GM18498 (cell line): ENCODE measurements at regions not wholly inside any gene's neighbourhood (a gene's known extent, or its start where the extent isn't known, plus 50 kb on each side); places are given as distances from the start of the nearest gene placed in this dataset.

Source experiments
- ATAC-seq: cut with Tn5 transposase; IDR thresholded peaks from one replicate; pipeline ENCODE4 v1.9.1; 2021; ENCODE audit warnings: mild to moderate bottlenecking, moderate library complexity; ENCODE audit not compliant: unreplicated experiment

- no peak for ATAC-seq
Measured at GRCh38 chr6:122092366-122092765, 307.1 kb upstream of the HSF2 start.

GRCh38 chr6:122098201-122098678 is 301.2 kb upstream of the HSF2 start:
- no peak for ATAC-seq

DNA sequence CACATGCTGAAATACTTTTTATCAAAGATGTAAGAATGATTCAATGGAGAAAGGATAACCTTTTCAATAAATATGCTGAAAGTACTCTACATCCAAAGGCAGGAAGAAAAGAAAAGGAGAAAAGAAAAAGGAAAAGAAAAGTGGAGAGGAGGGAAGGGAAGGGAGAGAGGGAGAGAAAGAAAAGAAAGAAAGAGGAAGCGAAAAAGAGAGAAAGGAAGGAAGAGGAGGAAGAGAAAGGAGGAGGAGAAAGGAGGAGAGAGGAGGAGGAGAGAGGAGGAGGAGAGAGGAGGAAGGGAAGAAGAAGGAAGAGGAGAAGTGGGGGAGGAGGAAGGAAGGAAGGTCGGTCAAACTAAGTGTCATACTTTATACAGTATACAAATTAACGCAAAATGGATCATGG is 297.4 kb upstream of the HSF2 start:
- no peak for ATAC-seq

- ATAC-seq: no peak
Measured at GRCh38 chr6:122107256-122107852, 292.1 kb upstream of the HSF2 start.

- ATAC-seq: no peak
Measured at GRCh38 chr6:122109075-122109474, 290.4 kb upstream of the HSF2 start.

DNA sequence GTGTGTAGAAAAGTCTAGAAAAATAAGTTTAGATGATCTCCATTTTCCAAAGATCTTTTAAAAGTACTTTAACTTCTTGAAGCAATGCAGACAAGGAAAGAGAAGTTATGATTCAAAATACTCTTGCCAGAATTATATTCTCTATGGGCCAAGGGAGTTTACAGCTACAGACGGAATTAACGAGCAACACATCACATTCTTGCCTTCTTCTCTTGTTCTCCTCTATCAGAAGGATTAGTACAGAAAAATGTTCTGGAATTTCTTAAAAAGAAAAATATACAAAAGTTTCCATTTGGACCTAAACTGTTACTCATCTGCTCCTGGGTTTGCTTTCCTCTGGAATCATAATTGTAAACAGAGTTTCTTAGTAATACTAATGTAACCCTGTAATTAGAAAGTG is 284.7 kb upstream of the HSF2 start:
- no peak for ATAC-seq

- ATAC-seq: no peak
Measured at GRCh38 chr6:122116119-122116834, 283.2 kb upstream of the HSF2 start.

DNA sequence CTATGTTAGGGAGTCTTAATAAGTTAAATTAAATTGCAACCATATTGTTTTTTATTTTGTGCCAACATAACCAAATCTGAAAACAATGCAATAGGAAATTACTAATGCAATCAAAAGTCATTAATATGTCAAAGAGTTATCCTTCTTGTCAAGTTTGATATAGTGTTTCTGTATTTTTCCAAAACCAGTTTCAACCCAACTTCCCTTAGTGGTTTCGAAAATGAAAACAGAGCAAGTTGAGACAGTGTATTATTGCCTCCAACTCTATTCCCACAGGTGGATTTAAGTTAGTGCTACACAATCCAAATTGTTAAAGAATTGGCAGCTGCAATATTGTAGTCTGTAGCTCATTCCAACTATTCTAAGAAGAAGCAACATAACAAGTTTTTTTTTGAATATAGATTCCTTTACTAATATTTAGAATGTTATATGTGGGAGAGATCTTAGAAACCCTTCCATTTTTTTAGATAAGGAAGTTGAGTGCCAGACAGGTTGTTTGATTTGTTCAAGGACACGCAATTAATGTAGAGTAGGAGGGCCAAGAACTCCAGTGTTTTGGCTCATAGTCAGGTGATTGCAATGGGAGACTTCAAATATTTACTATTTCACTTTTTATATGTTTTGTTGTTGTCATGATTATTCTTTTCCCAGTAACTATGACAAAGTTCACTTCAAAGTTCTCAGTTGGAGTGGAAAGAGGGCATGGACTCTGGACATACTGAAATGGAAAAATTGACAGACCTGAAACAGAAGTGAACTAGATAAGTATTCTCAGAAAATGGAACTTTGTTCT is 282.4 kb upstream of the HSF2 start:
- no peak for ATAC-seq

- no peak for ATAC-seq
Measured at GRCh38 chr6:122118945-122119506, 280.4 kb upstream of the HSF2 start.

GRCh38 chr6:122122202-122122601 is 277.2 kb upstream of the HSF2 start:
- no peak for ATAC-seq

- no peak for ATAC-seq
Measured at GRCh38 chr6:122122686-122123085, 276.8 kb upstream of the HSF2 start.

DNA sequence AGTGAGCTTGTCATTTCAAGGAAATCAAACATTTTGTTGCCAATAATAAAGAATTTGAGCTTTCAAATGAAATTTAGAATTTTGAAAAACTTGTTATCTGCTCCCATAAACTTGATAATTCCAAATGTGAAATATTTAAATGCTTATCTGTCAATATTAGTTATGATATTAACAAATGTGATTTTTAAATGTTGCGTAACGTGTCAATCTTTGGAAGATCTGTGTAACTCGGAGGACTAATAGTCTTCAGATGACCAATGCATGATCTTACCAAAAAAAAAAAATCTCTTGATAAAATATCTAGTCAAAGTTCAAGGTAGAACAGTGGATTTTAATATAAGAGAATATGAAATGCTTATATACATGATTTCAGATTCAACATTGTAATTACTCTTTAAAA is 274.5 kb upstream of the HSF2 start:
- ATAC-seq: no peak

DNA sequence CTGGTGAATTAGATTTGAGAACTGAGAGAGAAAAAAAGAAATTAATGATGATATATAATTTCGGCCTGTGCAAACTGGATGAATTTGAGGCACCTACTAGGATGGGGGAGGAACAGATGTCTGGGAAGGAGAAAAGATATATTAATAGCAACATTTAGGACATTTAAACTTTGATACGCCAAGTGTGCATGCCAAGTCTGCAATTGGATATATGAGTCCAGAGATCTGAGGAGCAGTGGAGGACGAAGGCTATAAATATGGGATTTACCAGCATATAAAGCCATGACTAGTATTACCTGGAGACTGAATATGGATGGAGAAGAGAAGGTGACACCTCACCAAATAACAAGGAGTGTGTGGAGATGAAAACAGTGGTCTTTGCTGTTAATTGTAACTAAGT is 272.6 kb upstream of the HSF2 start:
- ATAC-seq: no peak

DNA sequence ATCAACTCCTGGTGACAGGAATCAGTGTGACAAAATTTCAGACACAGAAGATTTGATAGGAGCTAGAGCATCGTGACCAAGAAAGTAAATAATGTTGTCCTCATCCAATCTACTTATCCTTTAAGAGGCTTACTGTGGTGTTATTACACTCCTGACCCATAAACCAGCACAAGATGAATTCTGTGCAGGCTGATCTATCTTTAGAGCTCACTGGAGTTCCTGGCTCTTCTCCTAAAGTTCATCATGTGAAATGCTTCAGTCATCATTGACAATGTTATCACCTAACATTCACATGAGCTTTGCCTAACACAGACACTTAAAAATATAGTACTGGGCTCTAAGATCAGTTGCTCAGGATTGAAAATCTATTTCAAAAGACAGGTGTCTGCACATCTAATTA is 271.0 kb upstream of the HSF2 start:
- ATAC-seq: no peak

DNA sequence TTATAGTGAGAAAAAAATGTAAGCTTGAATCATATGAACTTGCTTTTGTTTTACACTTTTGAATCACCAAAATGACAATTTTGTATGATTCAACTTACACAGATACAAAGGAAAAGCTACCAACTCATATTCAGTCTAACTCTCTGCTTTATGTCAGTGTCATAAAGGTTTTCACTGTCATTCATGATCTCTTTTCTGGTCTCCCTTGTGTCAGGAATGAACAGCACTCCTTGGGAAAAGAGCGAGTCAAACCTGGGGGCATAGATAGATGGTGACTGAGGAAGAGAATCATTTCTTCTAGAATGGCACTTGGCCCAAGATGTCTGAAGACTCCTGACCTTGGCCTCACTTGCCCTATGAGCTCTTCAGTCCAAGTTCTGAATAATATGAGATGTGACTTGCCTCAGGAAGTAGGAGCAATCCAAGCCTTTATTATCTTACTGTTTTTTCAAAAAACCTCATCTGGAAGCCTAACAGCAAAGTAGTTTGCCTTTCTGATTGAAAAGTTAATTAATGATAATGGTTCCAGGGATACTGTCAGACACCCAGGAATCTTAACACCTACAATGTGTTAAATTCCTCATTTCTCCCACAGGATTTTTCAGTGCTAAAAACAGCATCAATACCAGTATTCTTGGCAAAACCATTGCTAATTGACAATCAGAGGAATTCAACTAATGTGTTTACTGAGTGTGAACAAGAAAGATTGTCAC is 270.0 kb upstream of the HSF2 start:
- ATAC-seq: no peak

DNA sequence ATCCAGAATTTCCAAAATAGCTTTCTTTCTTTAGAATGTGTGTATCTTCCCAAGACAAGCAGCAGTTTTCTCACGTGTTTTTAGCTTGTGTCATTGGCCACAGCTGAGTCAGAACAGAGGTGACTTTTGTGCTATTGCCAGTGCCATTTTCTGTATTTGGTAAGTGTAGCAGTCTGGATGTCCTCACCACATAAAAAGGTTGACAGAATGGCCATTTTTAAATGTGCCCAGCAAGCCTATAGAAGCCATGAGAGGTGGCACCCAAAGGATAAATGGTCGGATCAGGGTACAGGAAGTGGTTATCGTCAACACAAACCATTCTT is 269.5 kb upstream of the HSF2 start:
- ATAC-seq: no peak

GRCh38 chr6:122130518-122130917 is 268.9 kb upstream of the HSF2 start:
- no peak for ATAC-seq

- no peak for ATAC-seq
Measured at GRCh38 chr6:122136386-122136785, 263.1 kb upstream of the HSF2 start.

DNA sequence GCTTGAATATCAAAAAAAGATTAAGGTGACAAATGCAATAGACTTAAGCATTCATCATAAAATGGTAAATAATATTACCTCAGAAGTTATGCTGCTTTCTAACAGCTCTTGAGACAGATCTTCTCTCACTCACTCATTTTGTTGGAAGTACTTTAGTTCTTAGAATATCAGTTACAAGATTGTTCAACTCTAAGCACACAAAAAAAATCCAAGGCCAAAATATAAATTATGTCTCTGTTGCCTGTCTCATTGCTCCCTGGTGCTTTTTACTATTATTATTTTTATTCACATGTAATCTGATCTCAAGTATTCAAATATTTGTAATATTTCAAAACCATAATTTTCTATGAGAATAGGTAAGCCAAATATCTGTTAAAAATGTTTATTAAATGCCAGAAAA is 259.4 kb upstream of the HSF2 start:
- no peak for ATAC-seq

DNA sequence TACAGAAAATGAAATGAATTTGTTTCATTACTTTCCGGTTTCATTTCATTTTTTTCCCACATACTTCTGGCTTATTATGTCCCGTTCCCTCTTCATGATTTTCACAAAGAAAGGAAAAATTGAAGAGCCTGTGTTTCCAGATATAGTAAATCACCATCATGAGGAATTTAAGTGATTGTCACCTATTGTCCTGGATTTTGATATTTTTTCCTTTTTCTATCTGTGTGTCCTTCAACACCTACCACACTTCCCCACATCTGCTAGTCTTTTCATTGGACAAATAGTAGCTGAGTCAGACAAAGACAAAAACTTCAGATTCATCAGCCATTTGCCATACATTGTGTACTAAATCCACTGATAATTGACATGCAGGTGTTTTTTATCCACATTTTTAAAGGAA is 258.2 kb upstream of the HSF2 start:
- ATAC-seq: no peak
